HG03139 (cell line): ENCODE measurements at regions not wholly inside any gene's neighbourhood (a gene's known extent, or its start where the extent isn't known, plus 50 kb on each side); places are given as distances from the start of the nearest gene placed in this dataset.

Source experiments
- ATAC-seq: cut with Tn5 transposase; IDR thresholded peaks from one replicate; pipeline ENCODE4 v1.9.1; 2021; ENCODE audit not compliant: unreplicated experiment

- ATAC-seq: no peak
Measured at GRCh38 chr12:83199069-83199468, 512.4 kb downstream of the TMTC2 start.

- ATAC-seq: no peak
Measured at GRCh38 chr12:83198291-83199015, 511.7 kb downstream of the TMTC2 start.

- ATAC-seq: no peak
Measured at GRCh38 chr12:83197483-83197914, 510.8 kb downstream of the TMTC2 start.

- ATAC-seq: no peak
Measured at GRCh38 chr12:83196694-83197350, 510.1 kb downstream of the TMTC2 start.

- ATAC-seq: no peak
Measured at GRCh38 chr12:83190631-83191390, 504.1 kb downstream of the TMTC2 start.

GRCh38 chr12:83186419-83186818 is 499.7 kb downstream of the TMTC2 start:
- ATAC-seq: no peak

GRCh38 chr12:83185241-83185640 is 498.5 kb downstream of the TMTC2 start:
- no peak for ATAC-seq
